ENCODE measurements at regions not wholly inside any gene's neighbourhood (a gene's known extent, or its start where the extent isn't known, plus 50 kb on each side); places are given as distances from the start of the nearest gene placed in this dataset.

GRCh38 chr2:156672556-156673332 is 236.6 kb downstream of the GPD2 start:
- no peak for TF ChIP-seq CTCF (IDR thresholded peaks at IDR 0.05; ENCODE audit: low read depth, low read length)
- Histone ChIP-seq H3K4me3 (ENCODE audit: low read depth, low read length) (no peak overlapping the region), H3K27ac (no peak overlapping the region)

GRCh38 chr2:156673333-156673615 is 237.1 kb downstream of the GPD2 start:
- Histone ChIP-seq H3K27me3 (ENCODE audit: insufficient read depth, low read depth, severe bottlenecking) (no peaks in the 10 kb centered on the region), H3K9me3 (ENCODE audit: severe bottlenecking) (peaks cover 3% of the 10 kb centered on the region), H3K4me3 (ENCODE audit: low read depth, low read length) (no peak overlapping the region), H3K36me3 (no peaks in the 10 kb centered on the region), H3K27ac (no peak overlapping the region)
- no peak for DNase-seq
- no peak for TF ChIP-seq CTCF (IDR thresholded peaks at IDR 0.05; ENCODE audit: low read depth, low read length)

More at GRCh38 chr2:156672556-156673332, 236.6 kb downstream of the GPD2 start:
- no peaks in the 10 kb centered on the region for H3K27me3 ChIP-seq (ENCODE audit: insufficient read depth, low read depth, severe bottlenecking)
- H3K36me3 ChIP-seq, result no peaks in the 10 kb centered on the region
- peaks cover 3% of the 10 kb centered on the region for H3K9me3 ChIP-seq (ENCODE audit: severe bottlenecking)
- DNase-seq, result no peak

GRCh38 chr2:156673981-156674380 is 237.8 kb downstream of the GPD2 start:
- Histone ChIP-seq H3K27me3 (ENCODE audit: insufficient read depth, low read depth, severe bottlenecking) (no peaks in the 10 kb centered on the region), H3K4me3 (ENCODE audit: low read depth, low read length) (no peak overlapping the region)
- no peak for TF ChIP-seq CTCF (IDR thresholded peaks at IDR 0.05; ENCODE audit: low read depth, low read length)

GRCh38 chr2:156675896-156676295 is 239.7 kb downstream of the GPD2 start:
- H3K9me3 ChIP-seq (ENCODE audit: severe bottlenecking), result no peaks in the 10 kb centered on the region
- no peaks in the 10 kb centered on the region for H3K27me3 ChIP-seq (ENCODE audit: insufficient read depth, low read depth, severe bottlenecking)
- no peak overlapping the region for H3K27ac ChIP-seq
- H3K4me3 ChIP-seq (ENCODE audit: low read depth, low read length), result no peak overlapping the region
- no peaks in the 10 kb centered on the region for H3K36me3 ChIP-seq
- no peak for TF ChIP-seq CTCF (IDR thresholded peaks at IDR 0.05; ENCODE audit: low read depth, low read length)
- DNase-seq, result no peak

More at GRCh38 chr2:156673981-156674380, 237.8 kb downstream of the GPD2 start:
- DNase-seq, result no peak
- Histone ChIP-seq H3K36me3 (no peaks in the 10 kb centered on the region), H3K9me3 (ENCODE audit: severe bottlenecking) (no peaks in the 10 kb centered on the region), H3K27ac (no peak overlapping the region)

GRCh38 chr2:156679820-156680219 is 243.6 kb downstream of the GPD2 start:
- no peak overlapping the region for H3K27ac ChIP-seq
- no peak overlapping the region for H3K4me3 ChIP-seq (ENCODE audit: low read depth, low read length)
- H3K36me3 ChIP-seq, result no peaks in the 10 kb centered on the region
- DNase-seq, result no peak
- no peak for TF ChIP-seq CTCF (IDR thresholded peaks at IDR 0.05; ENCODE audit: low read depth, low read length)
- H3K9me3 ChIP-seq (ENCODE audit: severe bottlenecking), result no peaks in the 10 kb centered on the region
- H3K27me3 ChIP-seq (ENCODE audit: insufficient read depth, low read depth, severe bottlenecking), result no peaks in the 10 kb centered on the region

- DNase-seq, result no peak
- H3K27ac ChIP-seq, result no peak overlapping the region
- no peaks in the 10 kb centered on the region for H3K27me3 ChIP-seq (ENCODE audit: insufficient read depth, low read depth, severe bottlenecking)
- H3K36me3 ChIP-seq, result no peaks in the 10 kb centered on the region
- no peak overlapping the region for H3K4me3 ChIP-seq (ENCODE audit: low read depth, low read length)
- H3K9me3 ChIP-seq (ENCODE audit: severe bottlenecking), result no peaks in the 10 kb centered on the region
- TF ChIP-seq CTCF (IDR thresholded peaks at IDR 0.05; ENCODE audit: low read depth, low read length), result no peak
Measured at GRCh38 chr2:156680266-156680665, 244.1 kb downstream of the GPD2 start.
